GM12878 (cell line): ENCODE measurements at regions not wholly inside any gene's neighbourhood (a gene's known extent, or its start where the extent isn't known, plus 50 kb on each side); places are given as distances from the start of the nearest gene placed in this dataset.

Experiments
- ATAC-seq: fragments of 200-7000 bp; cut with Tn5 transposase; 3 replicates; pipeline ENCODE4 v1.9.1; 2020; ENCODE audit warnings: mild to moderate bottlenecking, moderate library complexity
- BruUV-seq: library from RNA; stranded (reverse); fragments of 400-500 nt; replicated peaks from 2 replicates; lab custom pipeline; 2021; lab: Mats Ljungman, UMichigan
- CTCF ChIA-PET: fragments of 300-600 bp; sonication (Branson Sonifier 250); formaldehyde crosslinking; extraction: SDS; loops from one replicate; lab custom pipeline; 2021; ENCODE audit warnings: inconsistent platforms; lab: Yijun Ruan, JAX
- POLR2A ChIA-PET: fragments of 350-600 bp; formaldehyde crosslinking; extraction: SDS; loops from one replicate; lab custom pipeline; 2021; ENCODE audit warnings: inconsistent platforms; lab: Charles Lee
- RAD21 ChIA-PET: fragments of 300-600 bp; sonication (Branson Sonifier 250); formaldehyde crosslinking; loops from one replicate; lab custom pipeline; 2023; ENCODE audit warnings: antibody characterized with exemption; ENCODE audit not compliant: unreplicated experiment; lab: Charles Lee
- SMC1A ChIA-PET: fragments of 300-600 bp; sonication (Branson Sonifier 250); formaldehyde crosslinking; loops from one replicate; lab custom pipeline; 2023; ENCODE audit not compliant: unreplicated experiment, uncharacterized antibody; lab: Charles Lee
- DNase-seq: peaks from one replicate; pipeline ENCODE4 v3.0.0-alpha.2; 2011; ENCODE audit warnings: low read depth, low spot score
- FAIRE-seq: peaks from 3 replicates; lab custom pipeline; 2011; peaks lifted over from hg19 to GRCh38; lab: Jason Lieb, UNC
- H2AFZ ChIP-seq: 2 replicates; pipeline ENCODE4 v1.6.0; 2011; ENCODE audit warnings: low read depth, low read length, control low read depth; ENCODE audit not compliant: control insufficient read depth
- H3K27ac ChIP-seq: 2 replicates; pipeline ENCODE4 v1.5.1; 2011; ENCODE audit warnings: control low read depth; ENCODE audit not compliant: control insufficient read depth, insufficient read depth
- H3K27me3 ChIP-seq, 2 experiments: replicated peaks in 1 of 2; 2 replicates each; pipeline versions ENCODE4 v1.6.0 to v1.6.1; 2011; ENCODE audit warnings: low read length in 1 of 2; ENCODE audit not compliant: control insufficient read depth in 2 of 2, insufficient read depth in 2 of 2
- H3K36me3 ChIP-seq, 2 experiments: 2 replicates each; pipeline ENCODE4 v1.5.1; 2011; ENCODE audit warnings: low read length in 1 of 2; ENCODE audit not compliant: control insufficient read depth in 2 of 2, insufficient read depth in 2 of 2
- H3K4me1 ChIP-seq: 2 replicates; pipeline ENCODE4 v1.6.1; 2011; ENCODE audit warnings: mild to moderate bottlenecking, low read length, moderate library complexity, mixed read lengths; ENCODE audit not compliant: control insufficient read depth, insufficient read depth
- H3K4me2 ChIP-seq: 2 replicates; pipeline ENCODE4 v1.6.0; 2011; ENCODE audit warnings: control low read depth; ENCODE audit not compliant: control insufficient read depth, insufficient read depth
- H3K4me3 ChIP-seq: fragments of 200-600 bp; sonication (generic); 2 replicates; pipeline ENCODE4 v1.5.1; 2016
- H3K79me2 ChIP-seq: 2 replicates; pipeline ENCODE4 v1.6.0; 2011; ENCODE audit warnings: low read length; ENCODE audit not compliant: control insufficient read depth, insufficient read depth
- H3K9ac ChIP-seq: 2 replicates; pipeline ENCODE4 v1.8.0; 2011; ENCODE audit warnings: low read length, control low read depth, mixed read lengths; ENCODE audit not compliant: control insufficient read depth, insufficient read depth
- H3K9me3 ChIP-seq: replicated peaks from 3 replicates; pipeline ENCODE4 v1.5.1; 2011; ENCODE audit warnings: mild to moderate bottlenecking, low read length; ENCODE audit not compliant: control insufficient read depth, insufficient read depth
- H4K20me1 ChIP-seq: 2 replicates; pipeline ENCODE4 v1.6.0; 2011; ENCODE audit not compliant: control insufficient read depth, insufficient read depth
- CREM ChIP-seq: IDR thresholded peaks from 2 replicates; pipeline ENCODE4 v1.6.1; 2014; ENCODE audit warnings: antibody characterized with exemption, low read depth
- ELK1 ChIP-seq: IDR thresholded peaks from 2 replicates; pipeline ENCODE4 v1.6.1; 2012; ENCODE audit warnings: low read depth, low read length, improper control_type of control experiment
- HDAC6 ChIP-seq: fragments of 200-600 bp; sonication (generic); IDR thresholded peaks from one replicate; pipeline ENCODE4 v1.8.0; 2017; ENCODE audit warnings: antibody characterized with exemption; ENCODE audit not compliant: unreplicated experiment
- IRF3 ChIP-seq: fragments of 450-650 bp; IDR thresholded peaks from 2 replicates; pipeline ENCODE4 v1.6.1; 2014; ENCODE audit warnings: mild to moderate bottlenecking
- IRF4 ChIP-seq: IDR thresholded peaks from 2 replicates; pipeline ENCODE4 v1.6.1; 2011; ENCODE audit warnings: low read depth, low read length
- IRF5 ChIP-seq: fragments of 450-650 bp; IDR thresholded peaks from 2 replicates; pipeline ENCODE4 v1.6.1; 2017; ENCODE audit warnings: borderline replicate concordance
- NBN ChIP-seq: fragments of 450-650 bp; IDR thresholded peaks from 2 replicates; pipeline ENCODE4 v1.6.1; 2016
- PBX3 ChIP-seq: IDR thresholded peaks from 2 replicates; pipeline ENCODE4 v1.6.1; 2011; ENCODE audit warnings: mild to moderate bottlenecking, low read depth, low read length, moderate library complexity; ENCODE audit not compliant: insufficient replicate concordance
- PML ChIP-seq: IDR thresholded peaks from 2 replicates; pipeline ENCODE4 v1.6.1; 2012; ENCODE audit warnings: low read length, inconsistent platforms
- POLR2A ChIP-seq: IDR thresholded peaks from 2 replicates; pipeline ENCODE4 v1.6.1; 2011; ENCODE audit warnings: low read depth, mild to moderate bottlenecking, low read length
- STAT3 ChIP-seq: IDR thresholded peaks from 2 replicates; pipeline ENCODE4 v1.6.1; 2011; ENCODE audit warnings: low read depth, low read length, improper control_type of control experiment
- SUPT20H ChIP-seq: IDR thresholded peaks from 2 replicates; pipeline ENCODE4 v1.6.1; 2011; ENCODE audit warnings: low read depth, mild to moderate bottlenecking, low read length, moderate library complexity, borderline replicate concordance; ENCODE audit not compliant: control insufficient read depth
- SUZ12 ChIP-seq: fragments of 200-600 bp; sonication (generic); IDR thresholded peaks from one replicate; pipeline ENCODE4 v1.6.1; 2018; ENCODE audit warnings: antibody characterized with exemption, mild to moderate bottlenecking; ENCODE audit not compliant: unreplicated experiment
- TAF1 ChIP-seq: IDR thresholded peaks from 2 replicates; pipeline ENCODE4 v1.6.1; 2011; ENCODE audit warnings: mild to moderate bottlenecking, low read depth, low read length, borderline replicate concordance
- WGBS: methylation state at CpG from one replicate; pipeline ENCODE4 v1.1.6; 2016; ENCODE audit warnings: low lambda C conversion rate; ENCODE audit not compliant: insufficient replicate concordance, insufficient coverage; ENCODE audit errors: missing lambda C conversion rate; 5-methylcytosine and 5-hydroxymethylcytosine counted together
- in situ Hi-C: fragments of 300-500 bp; cut with MboI; formaldehyde crosslinking; loops from 9 replicates; pipeline ENCODE4 v1.14.3; 2018; ENCODE audit warnings: mixed read lengths
- intact Hi-C: fragments of 100-400 bp; cut with micrococcal nuclease; formaldehyde crosslinking; loops from one replicate; pipeline ENCODE4 v1.14.2; 2022; ENCODE audit not compliant: unreplicated experiment

GRCh38 chr18:70641156-70641775 is 352.4 kb downstream of the SOCS6 start (continued):
- no peak for TF ChIP-seq TAF1
- TF ChIP-seq PBX3 = no peak
- TF ChIP-seq NBN = no peak

- FAIRE-seq = no peak
- Histone ChIP-seq H3K4me3 (no peak overlapping the region), H3K4me1 (no peaks in the 10 kb centered on the region), H3K4me2 (no peak overlapping the region), H3K79me2 (no peaks in the 10 kb centered on the region), H3K27me3 (no peaks in the 10 kb centered on the region), H2AFZ (no peak overlapping the region), H4K20me1 (no peaks in the 10 kb centered on the region), H3K9me3 (no peaks in the 10 kb centered on the region), H3K36me3 (no peaks in the 10 kb centered on the region; a peak in 1 of 4 replicates), H3K27ac (no peak overlapping the region), H3K9ac (no peak overlapping the region)
- TF ChIP-seq CREM = no peak
- TF ChIP-seq HDAC6 = no peak
- no peak for TF ChIP-seq IRF3
- no peak for TF ChIP-seq ELK1
- TF ChIP-seq PML = no peak
- TF ChIP-seq STAT3 = no peak
- TF ChIP-seq PBX3 = no peak
- no peak for TF ChIP-seq SUPT20H
- TF ChIP-seq IRF4 = no peak
- TF ChIP-seq IRF5 = no peak
- no peak for TF ChIP-seq TAF1
- no peak for TF ChIP-seq SUZ12
- TF ChIP-seq POLR2A = no peak
- in situ Hi-C loops (no loop called here), intact Hi-C loops (no loop called here)
- ChIA-PET POLR2A (no interaction called here), CTCF (no interaction called here), SMC1A (no interaction called here), RAD21 (no interaction called here)
- no peak for DNase-seq
- BruUV-seq = no TSS peak
- WGBS = 0% methylated on average over 2 of the region's 2 CpGs
- no peak for ATAC-seq
These were observed 351.6 kb downstream of the SOCS6 start for GRCh38 chr18:70640336-70640887.
